Hepatocyte (in vitro differentiated cells): ENCODE measurements at regions not wholly inside any gene's neighbourhood (a gene's known extent, or its start where the extent isn't known, plus 50 kb on each side); places are given as distances from the start of the nearest gene placed in this dataset.

Experiments
- DNase-seq: peaks from one replicate; pipeline ENCODE4 v3.0.0-alpha.2; 2016; ENCODE audit warnings: low spot score
- H2AFZ ChIP-seq: fragments of 200-600 bp; sonication (generic); 2 replicates; pipeline ENCODE4 v1.6.0; 2016; ENCODE audit warnings: antibody characterized with exemption, mild to moderate bottlenecking
- H3K27ac ChIP-seq: fragments of 200-600 bp; sonication (generic); 2 replicates; pipeline ENCODE4 v1.5.1; 2016; ENCODE audit warnings: mild to moderate bottlenecking
- H3K27me3 ChIP-seq: fragments of 200-600 bp; sonication (generic); 2 replicates; pipeline ENCODE4 v1.6.1; 2016
- H3K36me3 ChIP-seq: fragments of 200-600 bp; sonication (generic); replicated peaks from 2 replicates; pipeline ENCODE4 v1.5.1; 2016; ENCODE audit warnings: low read depth; ENCODE audit not compliant: insufficient read depth
- H3K4me1 ChIP-seq: fragments of 200-600 bp; sonication (generic); 2 replicates; pipeline ENCODE4 v1.5.1; 2016; ENCODE audit warnings: mild to moderate bottlenecking, moderate library complexity; ENCODE audit not compliant: insufficient read depth
- H3K4me2 ChIP-seq: fragments of 200-600 bp; sonication (generic); 2 replicates; pipeline ENCODE4 v1.6.0; 2016
- H3K4me3 ChIP-seq: fragments of 200-600 bp; sonication (generic); 2 replicates; pipeline ENCODE4 v1.5.1; 2016; ENCODE audit warnings: mild to moderate bottlenecking
- H3K79me2 ChIP-seq: fragments of 200-600 bp; sonication (generic); 2 replicates; pipeline ENCODE4 v1.6.0; 2017; ENCODE audit warnings: mild to moderate bottlenecking
- H3K9me2 ChIP-seq: fragments of 200-600 bp; sonication (generic); replicated peaks from 2 replicates; pipeline ENCODE4 v1.6.0; 2017; ENCODE audit warnings: mild to moderate bottlenecking; ENCODE audit not compliant: insufficient read depth
- H3K9me3 ChIP-seq: fragments of 200-600 bp; sonication (generic); 2 replicates; pipeline ENCODE4 v1.5.1; 2016; ENCODE audit warnings: low read depth, mild to moderate bottlenecking
- H4K20me1 ChIP-seq: fragments of 200-600 bp; sonication (generic); 2 replicates; pipeline ENCODE4 v1.6.0; 2016; ENCODE audit warnings: mild to moderate bottlenecking; ENCODE audit not compliant: insufficient read depth, poor library complexity, severe bottlenecking
- EZH2 ChIP-seq: fragments of 200-600 bp; sonication (generic); IDR thresholded peaks from 2 replicates; pipeline ENCODE4 v1.6.1; 2016; ENCODE audit warnings: antibody characterized with exemption, mild to moderate bottlenecking, borderline replicate concordance
- EZH2phosphoT487 ChIP-seq: fragments of 200-600 bp; sonication (generic); IDR thresholded peaks from one replicate; pipeline ENCODE4 v1.6.1; 2018; ENCODE audit warnings: antibody characterized with exemption, mild to moderate bottlenecking, low read depth, moderate library complexity; ENCODE audit not compliant: unreplicated experiment, severe bottlenecking
- WGBS: methylation state at CpG from one replicate; pipeline ENCODE4 v1.1.6; 2016; ENCODE audit warnings: low lambda C conversion rate; ENCODE audit errors: missing lambda C conversion rate; 5-methylcytosine and 5-hydroxymethylcytosine counted together
- TF ChIP-seq, protein P1 (sequence below): fragments of 200-600 bp; sonication (generic); IDR thresholded peaks from 2 replicates; pipeline ENCODE4 v1.5.1; 2016; ENCODE audit warnings: antibody characterized with exemption, mild to moderate bottlenecking; ENCODE audit not compliant: poor library complexity

DNA sequence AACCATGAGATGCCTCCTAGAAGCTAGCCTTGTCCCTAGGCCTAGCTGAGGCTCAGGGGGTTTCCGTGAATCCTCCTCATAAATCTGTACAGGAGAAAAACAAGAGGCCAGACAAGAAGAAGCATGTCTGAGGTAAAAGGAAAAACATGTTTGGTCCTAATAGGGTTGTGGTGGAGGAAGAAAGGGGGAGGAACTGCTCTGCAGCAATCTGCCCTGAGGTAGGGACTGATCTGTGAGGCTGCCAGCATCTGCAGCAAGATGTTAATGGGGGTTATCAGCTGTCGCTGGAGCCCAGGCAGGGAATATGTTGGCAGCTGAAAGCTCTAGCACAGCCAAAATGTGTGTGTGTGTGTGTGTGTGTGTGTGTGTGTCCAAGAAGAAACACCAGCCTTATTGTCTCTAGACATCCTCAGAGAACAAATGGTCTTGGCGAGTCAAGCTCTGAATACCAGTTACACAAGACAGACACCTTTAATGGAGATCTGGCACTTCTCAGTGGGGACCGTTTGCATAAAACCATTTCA lies 218.5 kb downstream of the NUAK1 start:
- no peak overlapping the region for H3K4me3 ChIP-seq
- no peak overlapping the region for H3K4me2 ChIP-seq
- H3K9me3 ChIP-seq = no peaks in the 10 kb centered on the region
- H3K27me3 ChIP-seq = no peaks in the 10 kb centered on the region
- H2AFZ ChIP-seq = no peak overlapping the region
- peaks cover 5% of the 10 kb centered on the region for H3K4me1 ChIP-seq
- 38% methylated on average over 4 of the region's 4 CpGs for WGBS
- H3K27ac ChIP-seq = peak overlapping the region; percentile 27
- TF ChIP-seq EZH2 (no peak), EZH2phosphoT487 (no peak)
- TF ChIP-seq, protein P1, sequence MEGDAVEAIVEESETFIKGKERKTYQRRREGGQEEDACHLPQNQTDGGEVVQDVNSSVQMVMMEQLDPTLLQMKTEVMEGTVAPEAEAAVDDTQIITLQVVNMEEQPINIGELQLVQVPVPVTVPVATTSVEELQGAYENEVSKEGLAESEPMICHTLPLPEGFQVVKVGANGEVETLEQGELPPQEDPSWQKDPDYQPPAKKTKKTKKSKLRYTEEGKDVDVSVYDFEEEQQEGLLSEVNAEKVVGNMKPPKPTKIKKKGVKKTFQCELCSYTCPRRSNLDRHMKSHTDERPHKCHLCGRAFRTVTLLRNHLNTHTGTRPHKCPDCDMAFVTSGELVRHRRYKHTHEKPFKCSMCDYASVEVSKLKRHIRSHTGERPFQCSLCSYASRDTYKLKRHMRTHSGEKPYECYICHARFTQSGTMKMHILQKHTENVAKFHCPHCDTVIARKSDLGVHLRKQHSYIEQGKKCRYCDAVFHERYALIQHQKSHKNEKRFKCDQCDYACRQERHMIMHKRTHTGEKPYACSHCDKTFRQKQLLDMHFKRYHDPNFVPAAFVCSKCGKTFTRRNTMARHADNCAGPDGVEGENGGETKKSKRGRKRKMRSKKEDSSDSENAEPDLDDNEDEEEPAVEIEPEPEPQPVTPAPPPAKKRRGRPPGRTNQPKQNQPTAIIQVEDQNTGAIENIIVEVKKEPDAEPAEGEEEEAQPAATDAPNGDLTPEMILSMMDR = no peak
- no peaks in the 10 kb centered on the region for H3K79me2 ChIP-seq
- H3K9me2 ChIP-seq = no peaks in the 10 kb centered on the region
- no peaks in the 10 kb centered on the region for H4K20me1 ChIP-seq
- peak; percentile 13 for DNase-seq
- H3K36me3 ChIP-seq = no peaks in the 10 kb centered on the region

- Histone ChIP-seq H3K4me3 (no peak overlapping the region), H3K27me3 (no peaks in the 10 kb centered on the region), H3K4me2 (no peak overlapping the region), H3K9me3 (no peaks in the 10 kb centered on the region), H3K27ac (no peak overlapping the region), H4K20me1 (no peaks in the 10 kb centered on the region), H3K9me2 (no peaks in the 10 kb centered on the region), H3K4me1 (peaks cover 5% of the 10 kb centered on the region), H3K36me3 (no peaks in the 10 kb centered on the region), H2AFZ (no peak overlapping the region), H3K79me2 (no peaks in the 10 kb centered on the region)
- DNase-seq = no peak
- no peak for TF ChIP-seq EZH2phosphoT487
- TF ChIP-seq, protein P1 = no peak
- no peak for TF ChIP-seq EZH2
- 100% methylated on average over 1 of the region's 1 CpG for WGBS
These were observed 217.7 kb downstream of the NUAK1 start for GRCh38 chr12:105921055-105921454.

GRCh38 chr12:105921872-105922669 lies 216.7 kb downstream of the NUAK1 start:
- Histone ChIP-seq H3K4me3 (no peak overlapping the region), H3K9me2 (no peaks in the 10 kb centered on the region), H3K36me3 (no peaks in the 10 kb centered on the region), H4K20me1 (no peaks in the 10 kb centered on the region), H3K27me3 (no peaks in the 10 kb centered on the region), H3K4me1 (peaks cover 5% of the 10 kb centered on the region), H3K9me3 (no peaks in the 10 kb centered on the region), H2AFZ (no peak overlapping the region), H3K4me2 (no peak overlapping the region), H3K79me2 (no peaks in the 10 kb centered on the region), H3K27ac (no peak overlapping the region)
- WGBS = 89% methylated on average over 4 of the region's 4 CpGs
- DNase-seq = no peak
- TF ChIP-seq EZH2phosphoT487 = no peak

- DNase-seq = no peak
- no peaks in the 10 kb centered on the region for H3K9me2 ChIP-seq
- H3K4me3 ChIP-seq = no peak overlapping the region
- no peak overlapping the region for H2AFZ ChIP-seq
- H3K27ac ChIP-seq = no peak overlapping the region
- no peak overlapping the region for H3K4me2 ChIP-seq
- H3K4me1 ChIP-seq = peaks cover 5% of the 10 kb centered on the region
- WGBS = 92% methylated on average over 5 of the region's 5 CpGs
- TF ChIP-seq EZH2phosphoT487 (no peak), EZH2 (no peak)
- TF ChIP-seq, protein P1 = no peak
- no peaks in the 10 kb centered on the region for H4K20me1 ChIP-seq
- H3K9me3 ChIP-seq = no peaks in the 10 kb centered on the region
- no peaks in the 10 kb centered on the region for H3K27me3 ChIP-seq
- H3K36me3 ChIP-seq = no peaks in the 10 kb centered on the region
- no peaks in the 10 kb centered on the region for H3K79me2 ChIP-seq
These were observed 216.1 kb downstream of the NUAK1 start for GRCh38 chr12:105922670-105923102.
